ENCODE measurements at regions not wholly inside any gene's neighbourhood (a gene's known extent, or its start where the extent isn't known, plus 50 kb on each side); places are given as distances from the start of the nearest gene placed in this dataset.
A peak's percentile ranks its signal among the peaks of the same experiment; 100 is the strongest.

DNA sequence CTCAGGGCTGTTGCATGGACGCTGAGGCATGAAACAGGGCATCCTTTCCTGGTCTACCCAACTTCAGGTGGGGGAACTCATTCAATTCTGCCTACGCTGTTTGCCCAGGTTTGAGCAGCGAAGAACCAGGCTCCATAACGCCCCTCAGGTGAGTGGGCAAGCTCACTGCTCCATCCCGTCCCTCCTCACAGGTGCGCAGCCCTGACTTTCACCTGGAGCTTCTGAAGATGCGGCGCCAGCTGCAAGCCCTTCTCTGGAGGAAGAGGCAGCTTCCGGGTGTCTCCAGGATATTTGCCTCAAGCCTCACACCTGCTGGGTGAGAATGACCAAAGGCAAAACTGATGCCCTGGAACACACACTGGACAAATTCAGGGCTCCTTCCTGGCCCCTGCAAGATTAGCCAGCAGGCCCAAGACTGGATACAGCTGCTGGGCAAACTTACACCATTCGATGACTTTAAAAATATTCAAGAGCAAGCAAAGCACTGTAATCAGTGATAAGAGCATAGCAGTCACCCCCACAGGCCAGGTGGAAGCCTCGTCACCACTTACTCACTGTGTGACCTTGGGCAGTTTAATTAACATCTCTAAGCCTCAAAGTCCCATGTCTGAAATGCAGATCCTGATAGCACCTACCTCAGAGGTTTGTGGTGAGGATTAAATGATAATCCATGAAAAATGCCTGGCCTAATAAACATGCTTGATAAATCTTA is 97.7 kb downstream of the GYPC start:
- Mint-ChIP-seq H3K27ac (no peak overlapping the region), H3K27me3 (ENCODE audit: insufficient read depth) (peaks cover 48% of the 10 kb centered on the region), H3K4me3 (no peak overlapping the region), H3K4me1 (peaks cover 20% of the 10 kb centered on the region), H3K36me3 (ENCODE audit: low read depth) (no peaks in the 10 kb centered on the region), H3K9me3 (no peaks in the 10 kb centered on the region)
- no peaks in the 10 kb centered on the region for H3K27me3 ChIP-seq (ENCODE audit: control insufficient read depth, insufficient read depth, low read length, poor library complexity, severe bottlenecking)
- H3K4me3 ChIP-seq (ENCODE audit: low read length) = no peak overlapping the region
- peaks cover 13% of the 10 kb centered on the region for H3K9me3 ChIP-seq (ENCODE audit: control insufficient read depth, low read length)
- DNase-seq = peak; percentile 59
- TF ChIP-seq, protein P1, sequence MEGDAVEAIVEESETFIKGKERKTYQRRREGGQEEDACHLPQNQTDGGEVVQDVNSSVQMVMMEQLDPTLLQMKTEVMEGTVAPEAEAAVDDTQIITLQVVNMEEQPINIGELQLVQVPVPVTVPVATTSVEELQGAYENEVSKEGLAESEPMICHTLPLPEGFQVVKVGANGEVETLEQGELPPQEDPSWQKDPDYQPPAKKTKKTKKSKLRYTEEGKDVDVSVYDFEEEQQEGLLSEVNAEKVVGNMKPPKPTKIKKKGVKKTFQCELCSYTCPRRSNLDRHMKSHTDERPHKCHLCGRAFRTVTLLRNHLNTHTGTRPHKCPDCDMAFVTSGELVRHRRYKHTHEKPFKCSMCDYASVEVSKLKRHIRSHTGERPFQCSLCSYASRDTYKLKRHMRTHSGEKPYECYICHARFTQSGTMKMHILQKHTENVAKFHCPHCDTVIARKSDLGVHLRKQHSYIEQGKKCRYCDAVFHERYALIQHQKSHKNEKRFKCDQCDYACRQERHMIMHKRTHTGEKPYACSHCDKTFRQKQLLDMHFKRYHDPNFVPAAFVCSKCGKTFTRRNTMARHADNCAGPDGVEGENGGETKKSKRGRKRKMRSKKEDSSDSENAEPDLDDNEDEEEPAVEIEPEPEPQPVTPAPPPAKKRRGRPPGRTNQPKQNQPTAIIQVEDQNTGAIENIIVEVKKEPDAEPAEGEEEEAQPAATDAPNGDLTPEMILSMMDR (conservative IDR thresholded peaks at IDR 0.05) = no peak
- no peak overlapping the region for H3K9ac ChIP-seq (ENCODE audit: extremely low read depth, low read length, poor library complexity, severe bottlenecking)
- no peaks in the 10 kb centered on the region for H3K36me3 ChIP-seq (ENCODE audit: control insufficient read depth, insufficient read depth, low read length)
- WGBS, 2 experiments (ENCODE audit: insufficient coverage in 1 of 2, insufficient read length in 1 of 2) = 86 to 89% methylated on average over 8 to 11 of the region's 11 CpGs
- peaks cover 3% of the 10 kb centered on the region for H3K4me1 ChIP-seq (ENCODE audit: control insufficient read depth, insufficient read depth, low read length)
- no peak overlapping the region for H3K27ac ChIP-seq (ENCODE audit: low read depth, low read length)

DNA sequence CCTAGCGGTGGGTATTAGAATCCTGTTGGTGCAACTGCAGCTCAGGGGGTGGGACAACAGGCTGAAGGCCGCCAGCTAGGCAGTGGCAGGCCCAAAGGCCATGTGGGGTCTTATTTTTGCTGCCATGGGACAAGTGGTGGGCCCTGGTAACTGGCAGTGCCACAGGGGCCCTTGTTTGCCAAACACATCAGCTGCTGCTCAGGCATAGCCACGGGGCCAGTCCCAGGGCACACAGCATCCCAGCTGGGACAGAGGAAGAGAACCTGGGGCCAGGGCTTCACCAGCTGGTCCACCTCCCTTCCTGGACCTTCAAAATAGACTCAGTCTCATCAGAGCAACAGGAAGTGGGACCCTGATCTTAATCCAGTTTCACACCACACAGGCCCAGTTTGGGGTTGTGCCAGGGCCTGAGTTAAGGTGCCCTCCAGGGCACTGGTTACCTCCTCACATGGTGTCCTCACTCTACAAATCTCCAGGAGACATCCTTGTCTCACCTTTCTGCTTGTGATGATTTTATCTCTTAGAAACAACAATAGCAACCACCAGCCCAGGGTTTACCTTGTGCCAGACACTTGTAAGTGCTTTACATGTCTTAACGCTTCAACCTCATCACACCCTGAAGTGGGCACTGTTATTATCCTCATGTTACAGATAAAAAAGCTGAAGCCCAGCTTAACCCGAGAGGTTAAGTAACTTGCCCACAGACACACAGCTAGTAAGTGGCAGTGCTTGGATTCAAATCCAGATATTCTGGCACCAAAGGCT is 98.5 kb downstream of the GYPC start:
- no peak for DNase-seq

GRCh38 chr2:126756125-126756524 is 100.2 kb downstream of the GYPC start:
- Histone ChIP-seq H3K9ac (ENCODE audit: extremely low read depth, low read length, poor library complexity, severe bottlenecking) (no peak overlapping the region), H3K4me1 (ENCODE audit: control insufficient read depth, insufficient read depth, low read length) (peaks cover 3% of the 10 kb centered on the region), H3K27me3 (ENCODE audit: control insufficient read depth, insufficient read depth, low read length, poor library complexity, severe bottlenecking) (no peaks in the 10 kb centered on the region), H3K9me3 (ENCODE audit: control insufficient read depth, low read length) (peaks cover 13% of the 10 kb centered on the region), H3K36me3 (ENCODE audit: control insufficient read depth, insufficient read depth, low read length) (no peaks in the 10 kb centered on the region), H3K4me3 (ENCODE audit: low read length) (no peak overlapping the region), H3K27ac (ENCODE audit: low read depth, low read length) (no peak overlapping the region)
- DNase-seq = no peak
- H3K9me3 Mint-ChIP-seq = no peaks in the 10 kb centered on the region
- TF ChIP-seq, protein P1 (conservative IDR thresholded peaks at IDR 0.05) = no peak
- no peaks in the 10 kb centered on the region for H3K36me3 Mint-ChIP-seq (ENCODE audit: low read depth)
- H3K4me1 Mint-ChIP-seq = peaks cover 22% of the 10 kb centered on the region
- H3K4me3 Mint-ChIP-seq = no peak overlapping the region
- WGBS, 2 experiments (ENCODE audit: insufficient coverage in 1 of 2, insufficient read length in 1 of 2) = 89 to 100% methylated on average over 1 of the region's 1 CpG
- peaks cover 39% of the 10 kb centered on the region for H3K27me3 Mint-ChIP-seq (ENCODE audit: insufficient read depth)
- no peak overlapping the region for H3K27ac Mint-ChIP-seq

More for the DNA sequence above, 98.5 kb downstream of the GYPC start:
- Histone ChIP-seq H3K4me3 (ENCODE audit: low read length) (no peak overlapping the region), H3K27me3 (ENCODE audit: control insufficient read depth, insufficient read depth, low read length, poor library complexity, severe bottlenecking) (no peaks in the 10 kb centered on the region), H3K9me3 (ENCODE audit: control insufficient read depth, low read length) (peaks cover 13% of the 10 kb centered on the region), H3K9ac (ENCODE audit: extremely low read depth, low read length, poor library complexity, severe bottlenecking) (no peak overlapping the region), H3K4me1 (ENCODE audit: control insufficient read depth, insufficient read depth, low read length) (peaks cover 3% of the 10 kb centered on the region), H3K36me3 (ENCODE audit: control insufficient read depth, insufficient read depth, low read length) (no peaks in the 10 kb centered on the region), H3K27ac (ENCODE audit: low read depth, low read length) (no peak overlapping the region)
- TF ChIP-seq, protein P1 (conservative IDR thresholded peaks at IDR 0.05) = no peak
- Mint-ChIP-seq H3K27ac (no peak overlapping the region), H3K27me3 (ENCODE audit: insufficient read depth) (peaks cover 42% of the 10 kb centered on the region), H3K9me3 (no peaks in the 10 kb centered on the region), H3K36me3 (ENCODE audit: low read depth) (no peaks in the 10 kb centered on the region), H3K4me3 (no peak overlapping the region), H3K4me1 (peaks cover 22% of the 10 kb centered on the region)
- WGBS, 2 experiments (ENCODE audit: insufficient coverage in 1 of 2, insufficient read length in 1 of 2) = 89 to 90% methylated on average over 4 to 5 of the region's 5 CpGs

All from endodermal cell (in vitro differentiated cells).